Panc1 (cell line): ENCODE measurements at regions not wholly inside any gene's neighbourhood (a gene's known extent, or its start where the extent isn't known, plus 50 kb on each side); places are given as distances from the start of the nearest gene placed in this dataset.

Experiments
- ATAC-seq: fragments of 200-7000 bp; cut with Tn5 transposase; 2 replicates; pipeline ENCODE4 v1.9.1; 2020; ENCODE audit warnings: mild to moderate bottlenecking, moderate library complexity
- BruUV-seq: library from RNA; stranded (reverse); fragments of 400-500 nt; replicated peaks from 2 replicates; lab custom pipeline; 2021; lab: Mats Ljungman, UMichigan
- CTCF ChIA-PET: fragments of 300-600 bp; sonication (Branson Sonifier 250); formaldehyde crosslinking; loops from one replicate; lab custom pipeline; 2022; ENCODE audit warnings: antibody characterized with exemption; lab: Charles Lee
- POLR2A ChIA-PET: fragments of 300-600 bp; sonication (Branson Sonifier 250); formaldehyde crosslinking; loops from one replicate; lab custom pipeline; 2022; ENCODE audit warnings: antibody characterized with exemption; lab: Charles Lee
- DNase-seq: peaks from one replicate; pipeline ENCODE4 v3.0.0-alpha.2; 2010; ENCODE audit warnings: low read depth, low spot score
- H3K27ac ChIP-seq: 2 replicates; pipeline ENCODE4 v1.5.1; 2011; ENCODE audit warnings: mild to moderate bottlenecking, low read length, inconsistent platforms
- H3K27me3 ChIP-seq: fragments of 200-500 bp; sonication (Bioruptor generic); 2 replicates; pipeline ENCODE4 v1.6.0; 2014; ENCODE audit warnings: low read length, inconsistent platforms; ENCODE audit not compliant: control insufficient read depth, insufficient read depth
- H3K36me3 ChIP-seq: fragments of 200-500 bp; sonication (Bioruptor generic); 2 replicates; pipeline ENCODE4 v1.5.1; 2014; ENCODE audit warnings: inconsistent platforms, mild to moderate bottlenecking, low read length, moderate library complexity; ENCODE audit not compliant: control insufficient read depth, insufficient read depth
- H3K4me1 ChIP-seq: 2 replicates; pipeline ENCODE4 v1.5.1; 2011; ENCODE audit warnings: inconsistent platforms, mild to moderate bottlenecking, low read length, moderate library complexity; ENCODE audit not compliant: control insufficient read depth, insufficient read depth
- H3K4me3 ChIP-seq, 2 experiments: 2 replicates each; pipeline ENCODE4 v1.5.1; 2011 to 2012; ENCODE audit warnings: low read depth in 2 of 2, low read length in 2 of 2, mild to moderate bottlenecking in 2 of 2, inconsistent platforms in 1 of 2, moderate library complexity in 1 of 2
- H3K9me3 ChIP-seq: fragments of 200-500 bp; sonication (Bioruptor generic); 2 replicates; pipeline ENCODE4 v1.5.1; 2014; ENCODE audit warnings: low read depth, mild to moderate bottlenecking, inconsistent platforms, low read length, moderate library complexity; ENCODE audit not compliant: control insufficient read depth, insufficient read depth
- POLR2AphosphoS5 ChIP-seq: IDR thresholded peaks from 2 replicates; pipeline ENCODE4 v1.6.1; 2012; ENCODE audit warnings: mild to moderate bottlenecking, low read depth, low read length, moderate library complexity
- SIN3A ChIP-seq: IDR thresholded peaks from 2 replicates; pipeline ENCODE4 v1.6.1; 2012; ENCODE audit warnings: low read depth, mild to moderate bottlenecking, low read length, moderate library complexity, borderline replicate concordance; ENCODE audit not compliant: insufficient read depth
- TCF7L2 ChIP-seq: IDR thresholded peaks from 2 replicates; pipeline ENCODE4 v1.6.1; 2011; ENCODE audit warnings: mild to moderate bottlenecking, low read depth, low read length, inconsistent platforms
- in situ Hi-C: cut with HindIII; loops from 2 replicates; pipeline ENCODE4 v1.10.0; 2016; ENCODE audit warnings: low sequenced_read_pairs, low pct_unique_long_range_greater_than_20kb
- intact Hi-C: fragments of 100-400 bp; cut with micrococcal nuclease; formaldehyde crosslinking; loops from one replicate; pipeline ENCODE4 v1.10.0; 2022; ENCODE audit not compliant: unreplicated experiment
- TF ChIP-seq, protein P1 (sequence below), 2 experiments: IDR thresholded peaks; 2 replicates each; pipeline ENCODE4 v1.6.1; 2011 to 2012; ENCODE audit warnings: low read depth in 2 of 2, control low read depth in 1 of 2, low read length in 1 of 2, mild to moderate bottlenecking in 1 of 2, moderate library complexity in 1 of 2; ENCODE audit not compliant: insufficient read depth in 1 of 2
- TF ChIP-seq, protein P2 (sequence below): fragments of 450-650 bp; IDR thresholded peaks from 2 replicates; pipeline ENCODE4 v1.5.1; 2017; ENCODE audit warnings: mild to moderate bottlenecking

DNA sequence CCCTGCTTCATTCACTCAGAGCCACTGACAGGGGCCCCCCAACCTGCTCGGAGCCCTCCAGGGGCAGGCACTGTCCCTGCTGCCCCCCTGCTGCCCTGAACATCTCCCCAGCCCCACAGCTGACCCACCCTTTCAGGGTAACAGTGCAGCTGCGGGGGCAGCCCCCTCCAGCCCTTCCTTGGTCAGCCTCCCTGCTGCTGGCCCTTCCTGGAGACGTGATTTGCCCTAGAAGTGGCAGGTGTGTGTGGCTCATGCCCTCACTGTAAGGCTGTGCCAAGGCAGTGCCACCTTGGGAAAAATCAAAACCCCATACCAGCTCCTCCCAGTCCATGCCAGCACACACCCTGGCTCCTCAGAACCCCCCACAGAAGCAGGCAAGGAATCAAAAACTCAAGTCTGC lies 184.2 kb upstream of the HDAC4 start:
- Histone ChIP-seq H3K27ac (no peak overlapping the region), H3K4me3 (no peak overlapping the region), H3K9me3 (no peaks in the 10 kb centered on the region), H3K36me3 (no peaks in the 10 kb centered on the region), H3K27me3 (no peaks in the 10 kb centered on the region), H3K4me1 (no peaks in the 10 kb centered on the region)
- TF ChIP-seq TCF7L2 (no peak), SIN3A (no peak), POLR2AphosphoS5 (no peak)
- TF ChIP-seq, protein P1, sequence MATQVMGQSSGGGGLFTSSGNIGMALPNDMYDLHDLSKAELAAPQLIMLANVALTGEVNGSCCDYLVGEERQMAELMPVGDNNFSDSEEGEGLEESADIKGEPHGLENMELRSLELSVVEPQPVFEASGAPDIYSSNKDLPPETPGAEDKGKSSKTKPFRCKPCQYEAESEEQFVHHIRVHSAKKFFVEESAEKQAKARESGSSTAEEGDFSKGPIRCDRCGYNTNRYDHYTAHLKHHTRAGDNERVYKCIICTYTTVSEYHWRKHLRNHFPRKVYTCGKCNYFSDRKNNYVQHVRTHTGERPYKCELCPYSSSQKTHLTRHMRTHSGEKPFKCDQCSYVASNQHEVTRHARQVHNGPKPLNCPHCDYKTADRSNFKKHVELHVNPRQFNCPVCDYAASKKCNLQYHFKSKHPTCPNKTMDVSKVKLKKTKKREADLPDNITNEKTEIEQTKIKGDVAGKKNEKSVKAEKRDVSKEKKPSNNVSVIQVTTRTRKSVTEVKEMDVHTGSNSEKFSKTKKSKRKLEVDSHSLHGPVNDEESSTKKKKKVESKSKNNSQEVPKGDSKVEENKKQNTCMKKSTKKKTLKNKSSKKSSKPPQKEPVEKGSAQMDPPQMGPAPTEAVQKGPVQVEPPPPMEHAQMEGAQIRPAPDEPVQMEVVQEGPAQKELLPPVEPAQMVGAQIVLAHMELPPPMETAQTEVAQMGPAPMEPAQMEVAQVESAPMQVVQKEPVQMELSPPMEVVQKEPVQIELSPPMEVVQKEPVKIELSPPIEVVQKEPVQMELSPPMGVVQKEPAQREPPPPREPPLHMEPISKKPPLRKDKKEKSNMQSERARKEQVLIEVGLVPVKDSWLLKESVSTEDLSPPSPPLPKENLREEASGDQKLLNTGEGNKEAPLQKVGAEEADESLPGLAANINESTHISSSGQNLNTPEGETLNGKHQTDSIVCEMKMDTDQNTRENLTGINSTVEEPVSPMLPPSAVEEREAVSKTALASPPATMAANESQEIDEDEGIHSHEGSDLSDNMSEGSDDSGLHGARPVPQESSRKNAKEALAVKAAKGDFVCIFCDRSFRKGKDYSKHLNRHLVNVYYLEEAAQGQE (IDR thresholded peaks at IDR 0.05; ENCODE audit: insufficient read depth in 1 of 2, low read depth in 2 of 2, low read length in 1 of 2): no peak
- TF ChIP-seq, protein P2, sequence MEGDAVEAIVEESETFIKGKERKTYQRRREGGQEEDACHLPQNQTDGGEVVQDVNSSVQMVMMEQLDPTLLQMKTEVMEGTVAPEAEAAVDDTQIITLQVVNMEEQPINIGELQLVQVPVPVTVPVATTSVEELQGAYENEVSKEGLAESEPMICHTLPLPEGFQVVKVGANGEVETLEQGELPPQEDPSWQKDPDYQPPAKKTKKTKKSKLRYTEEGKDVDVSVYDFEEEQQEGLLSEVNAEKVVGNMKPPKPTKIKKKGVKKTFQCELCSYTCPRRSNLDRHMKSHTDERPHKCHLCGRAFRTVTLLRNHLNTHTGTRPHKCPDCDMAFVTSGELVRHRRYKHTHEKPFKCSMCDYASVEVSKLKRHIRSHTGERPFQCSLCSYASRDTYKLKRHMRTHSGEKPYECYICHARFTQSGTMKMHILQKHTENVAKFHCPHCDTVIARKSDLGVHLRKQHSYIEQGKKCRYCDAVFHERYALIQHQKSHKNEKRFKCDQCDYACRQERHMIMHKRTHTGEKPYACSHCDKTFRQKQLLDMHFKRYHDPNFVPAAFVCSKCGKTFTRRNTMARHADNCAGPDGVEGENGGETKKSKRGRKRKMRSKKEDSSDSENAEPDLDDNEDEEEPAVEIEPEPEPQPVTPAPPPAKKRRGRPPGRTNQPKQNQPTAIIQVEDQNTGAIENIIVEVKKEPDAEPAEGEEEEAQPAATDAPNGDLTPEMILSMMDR: no peak
- no TSS peak for BruUV-seq
- POLR2A ChIA-PET: no interaction called here
- no peak for DNase-seq
- ATAC-seq: no peak
- CTCF ChIA-PET: no interaction called here
- intact Hi-C loops (no loop called here), in situ Hi-C loops (no loop called here)

DNA sequence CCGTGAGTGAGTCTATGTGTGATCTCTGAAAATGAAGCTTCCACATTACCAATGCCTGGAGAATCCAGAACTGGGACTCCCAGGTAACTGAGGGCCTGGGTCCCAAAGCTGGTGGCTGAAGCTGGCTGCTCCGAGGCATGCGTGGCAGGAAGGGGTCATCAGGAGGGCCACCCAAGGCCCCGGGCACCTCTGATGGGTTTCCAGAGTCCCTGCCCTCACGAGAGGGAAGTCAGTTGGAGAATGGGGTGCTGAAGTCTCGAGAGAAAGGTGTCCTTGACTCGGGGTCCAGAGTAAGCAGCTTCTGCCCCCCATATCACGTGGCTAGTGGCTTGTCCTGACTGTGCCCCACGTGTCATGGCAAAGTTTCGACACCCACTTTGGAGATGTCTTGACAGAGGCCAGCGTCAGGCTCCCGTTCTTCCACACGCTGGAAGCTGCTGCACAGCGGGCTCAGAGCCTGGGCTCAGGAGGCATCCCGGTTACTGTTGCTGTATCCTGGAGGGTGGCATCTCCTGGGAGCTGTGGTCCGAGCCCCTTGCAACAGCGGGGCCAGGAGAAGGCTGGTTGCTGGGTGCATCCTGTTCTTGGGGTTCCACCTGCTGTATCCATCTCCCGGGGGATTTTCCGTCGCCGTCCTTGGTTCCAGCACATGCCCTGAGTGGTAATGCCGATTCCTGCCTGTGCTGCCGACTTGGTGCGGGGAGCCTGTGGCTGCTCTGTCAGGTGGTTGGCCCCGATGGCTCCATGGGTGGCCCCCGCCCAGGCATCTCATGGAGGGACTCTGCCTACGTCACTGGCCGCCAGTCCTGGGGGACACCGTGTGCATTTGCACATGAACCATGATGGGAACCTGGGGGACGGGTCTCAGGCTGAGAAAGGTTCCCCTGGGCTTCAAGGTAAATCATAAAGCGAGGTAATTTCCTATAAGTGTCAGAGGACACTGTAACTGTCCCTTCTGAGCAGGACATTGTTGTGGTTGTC lies 183.3 kb upstream of the HDAC4 start:
- ATAC-seq (no peak), DNase-seq (no peak)
- no peak for TF ChIP-seq SIN3A
- no peak for TF ChIP-seq TCF7L2
- no peak for TF ChIP-seq POLR2AphosphoS5
- TF ChIP-seq, protein P1 (IDR thresholded peaks at IDR 0.05; ENCODE audit: insufficient read depth in 1 of 2, low read depth in 2 of 2, low read length in 1 of 2): no peak
- TF ChIP-seq, protein P2: no peak
- Histone ChIP-seq H3K4me3 (no peak overlapping the region), H3K9me3 (no peaks in the 10 kb centered on the region), H3K4me1 (no peaks in the 10 kb centered on the region), H3K27me3 (no peaks in the 10 kb centered on the region), H3K27ac (no peak overlapping the region), H3K36me3 (no peaks in the 10 kb centered on the region)
- in situ Hi-C loops (no loop called here), intact Hi-C loops (no loop called here)
- no TSS peak for BruUV-seq
- POLR2A ChIA-PET: no interaction called here
- CTCF ChIA-PET: no interaction called here
